HG03097 (cell line): ENCODE measurements at regions not wholly inside any gene's neighbourhood (a gene's known extent, or its start where the extent isn't known, plus 50 kb on each side); places are given as distances from the start of the nearest gene placed in this dataset.

Experiments used
- ATAC-seq: cut with Tn5 transposase; IDR thresholded peaks from one replicate; pipeline ENCODE4 v1.9.1; 2021; ENCODE audit not compliant: unreplicated experiment, low FRiP score

DNA sequence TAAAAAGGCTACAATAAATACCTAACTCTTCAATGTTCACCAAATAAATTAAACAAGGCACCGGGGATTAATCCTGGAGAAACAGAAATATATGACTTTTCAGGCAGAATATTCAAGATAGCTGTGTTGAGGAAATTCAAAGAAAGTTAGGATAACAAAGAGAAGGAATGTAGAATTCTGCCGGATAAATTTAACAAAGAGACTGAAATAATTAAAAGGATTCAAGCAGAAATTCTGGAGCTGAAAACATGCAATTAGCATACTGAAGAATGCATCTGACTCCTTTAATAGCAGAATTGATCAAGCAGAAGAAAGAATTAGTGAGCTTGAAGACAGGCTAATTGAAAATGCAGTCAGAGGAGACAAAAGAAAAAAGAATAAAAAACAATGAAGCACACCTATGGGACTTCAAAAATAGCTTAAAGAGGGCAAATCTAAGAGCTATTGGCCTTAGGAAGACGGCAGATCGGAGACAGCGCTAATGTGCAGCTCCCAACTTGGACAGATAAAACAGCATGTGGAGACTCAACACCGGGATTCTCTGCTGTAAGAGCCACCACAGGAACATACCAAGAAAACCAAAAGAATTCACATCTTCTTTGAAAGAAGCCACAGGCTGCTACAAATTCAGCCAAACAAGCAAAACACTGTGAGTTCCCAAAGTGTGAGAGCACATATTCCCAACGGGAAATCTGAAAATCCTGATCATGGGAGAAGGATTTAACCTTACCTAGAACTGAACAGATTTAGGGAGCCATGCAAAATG, 1290.9 kb downstream of the PCDH18 start:
- no peak for ATAC-seq

DNA sequence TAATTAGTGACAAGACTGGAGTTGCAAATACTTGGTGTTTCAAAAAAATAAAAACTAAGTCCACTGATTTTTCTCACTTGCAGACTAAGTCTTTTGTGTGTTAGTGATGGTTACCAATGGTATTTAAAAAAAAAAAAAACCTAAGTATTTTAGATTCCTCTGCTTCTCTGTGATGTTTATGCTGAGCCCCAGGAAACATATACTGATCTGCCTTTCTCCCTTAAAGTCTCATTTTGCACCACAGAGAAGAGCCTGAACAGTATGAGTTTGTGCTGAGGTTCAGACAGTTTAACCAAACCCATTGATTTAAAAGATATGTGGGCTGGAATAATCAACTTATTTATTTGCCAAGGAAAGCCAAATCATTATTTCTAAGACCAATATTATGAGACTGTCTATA, 1305.0 kb downstream of the PCDH18 start:
- no peak for ATAC-seq

DNA sequence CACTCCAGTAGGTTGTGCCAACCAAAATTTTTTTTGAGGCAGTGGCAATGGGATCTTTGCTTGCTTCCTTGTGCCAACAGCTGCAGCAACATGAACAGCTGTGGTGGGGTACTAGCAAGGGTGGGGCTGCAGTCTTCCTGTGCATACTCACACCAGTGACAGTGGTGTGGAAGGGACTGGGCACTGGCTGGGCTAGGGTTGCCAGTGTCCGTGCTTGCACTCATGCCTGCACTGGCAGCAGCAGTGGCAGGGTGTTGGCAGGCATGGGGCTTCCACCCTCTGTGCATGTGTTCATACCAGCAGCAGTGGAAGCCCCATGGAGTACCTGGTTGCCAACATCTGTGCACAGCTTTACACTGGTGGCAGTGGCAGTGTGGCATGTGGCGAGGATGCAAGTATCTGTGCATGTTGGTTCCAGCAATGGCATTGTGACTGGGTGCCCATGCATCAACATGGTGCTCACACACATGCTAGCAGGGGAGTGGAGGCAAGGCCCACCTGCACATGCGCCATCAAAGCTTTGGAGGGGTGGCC, 1312.6 kb downstream of the PCDH18 start:
- no peak for ATAC-seq

DNA sequence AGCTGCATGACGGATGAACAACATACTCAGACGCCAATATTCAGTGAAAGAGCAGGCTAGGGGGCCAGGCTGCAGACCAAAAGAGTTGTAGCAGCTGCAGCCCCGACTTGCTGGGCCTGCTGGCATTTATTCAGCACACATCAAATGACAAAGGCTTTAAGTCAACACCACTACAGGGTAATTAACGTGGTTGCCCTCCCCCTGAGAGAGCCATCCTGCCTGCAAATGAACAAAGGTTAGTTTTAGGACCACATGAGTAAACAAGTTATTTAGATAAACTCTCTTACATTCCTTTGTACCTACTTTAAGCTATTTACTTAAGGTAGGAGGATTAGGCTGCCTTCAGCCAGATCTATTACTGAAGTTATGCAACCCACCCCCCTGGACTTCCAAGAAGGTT, 1329.1 kb downstream of the PCDH18 start:
- ATAC-seq, result no peak

DNA sequence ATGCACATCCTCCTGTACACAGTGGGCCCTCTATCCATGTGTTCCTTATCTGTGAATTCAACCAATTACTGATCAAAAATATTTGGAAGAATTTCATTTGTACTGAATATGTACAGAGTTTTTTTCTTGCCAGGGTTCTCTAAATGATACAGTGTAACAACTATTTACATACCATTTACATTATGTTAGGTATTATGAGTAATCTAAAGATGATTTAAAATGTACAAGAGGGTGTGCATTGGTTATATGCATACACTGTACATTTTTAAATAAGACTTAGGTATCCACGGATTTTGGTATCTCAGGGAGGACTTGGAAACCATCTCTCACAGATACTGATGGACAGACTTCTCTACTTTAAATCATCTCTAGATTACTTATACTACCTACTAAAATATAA, 1333.9 kb downstream of the PCDH18 start:
- ATAC-seq, result no peak

DNA sequence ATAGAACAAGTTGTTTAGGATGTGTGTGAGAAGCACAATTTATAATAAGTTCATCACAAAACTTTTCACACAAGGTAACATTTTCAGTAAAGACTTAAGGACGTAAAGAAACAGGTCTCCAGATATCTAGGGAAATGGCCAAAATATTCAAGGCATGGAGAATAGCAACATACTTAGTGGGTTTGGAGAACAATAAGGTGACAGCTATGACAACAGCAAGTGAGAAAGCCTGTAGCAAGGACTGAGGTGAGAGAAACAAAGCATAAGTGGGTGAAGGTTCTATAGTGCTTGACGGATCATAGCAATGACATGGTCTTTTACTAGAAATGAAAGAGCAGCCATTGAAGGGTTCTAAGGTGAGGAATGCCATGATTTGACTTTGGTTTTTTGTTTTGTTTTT, 1337.3 kb downstream of the PCDH18 start:
- ATAC-seq, result no peak

DNA sequence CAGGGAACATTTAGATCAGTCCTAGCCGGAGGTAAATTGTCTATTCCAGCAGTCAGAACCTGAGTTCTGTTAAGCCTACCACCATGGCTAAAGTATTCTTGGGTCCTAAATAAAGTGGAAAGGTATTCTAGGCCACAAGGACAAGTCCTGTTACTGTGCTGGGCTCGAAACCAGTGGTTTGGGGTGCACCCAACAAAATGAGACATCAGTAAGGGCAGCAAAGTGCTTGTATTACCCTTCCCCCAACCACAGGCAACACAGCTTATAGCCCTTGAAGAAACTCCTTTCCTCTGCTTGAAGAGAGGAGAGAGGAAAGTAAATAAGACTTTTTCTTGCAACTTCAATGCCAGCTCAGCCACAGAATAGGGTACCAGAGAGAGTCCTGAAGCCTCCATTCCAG, 1345.6 kb downstream of the PCDH18 start:
- ATAC-seq, result no peak

DNA sequence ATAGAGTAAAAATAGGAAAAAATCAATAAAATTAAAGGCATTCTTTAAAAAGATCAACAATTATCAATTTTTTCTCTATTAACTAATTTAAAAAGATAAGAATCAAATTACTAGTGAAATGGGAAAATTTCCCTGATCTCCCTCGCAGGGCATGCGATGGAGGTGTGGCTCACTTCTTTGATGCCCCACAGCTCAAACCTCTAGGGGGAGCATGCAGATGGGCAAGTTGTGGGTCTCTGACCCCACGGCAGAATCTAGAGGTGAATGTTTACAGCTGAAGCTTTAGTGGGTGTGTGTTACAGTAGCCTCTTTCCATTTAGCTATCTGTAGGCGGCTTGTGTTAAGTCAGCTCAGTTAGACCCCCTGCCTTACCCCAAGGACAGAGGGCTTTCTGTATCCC, 1348.8 kb downstream of the PCDH18 start:
- no peak for ATAC-seq

DNA sequence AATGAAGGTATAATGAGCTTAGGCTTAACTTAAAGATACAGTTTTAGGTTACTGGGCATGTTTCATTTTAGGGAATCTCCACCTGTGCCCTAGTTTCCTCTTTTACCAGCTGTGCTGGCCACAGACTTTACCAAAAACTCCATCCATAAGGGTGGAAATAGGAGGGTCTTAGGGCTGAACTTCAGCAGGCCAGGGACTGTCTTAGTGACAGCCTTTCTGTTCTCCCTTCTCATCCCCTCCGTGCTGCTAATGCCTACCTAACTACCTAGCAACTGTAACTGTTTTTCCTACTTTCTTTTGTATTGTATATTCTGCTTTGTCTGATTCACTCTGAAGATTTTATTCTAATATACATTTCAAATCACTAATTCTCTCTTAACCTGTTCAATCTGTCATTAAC, 1375.3 kb downstream of the PCDH18 start:
- ATAC-seq, result no peak

DNA sequence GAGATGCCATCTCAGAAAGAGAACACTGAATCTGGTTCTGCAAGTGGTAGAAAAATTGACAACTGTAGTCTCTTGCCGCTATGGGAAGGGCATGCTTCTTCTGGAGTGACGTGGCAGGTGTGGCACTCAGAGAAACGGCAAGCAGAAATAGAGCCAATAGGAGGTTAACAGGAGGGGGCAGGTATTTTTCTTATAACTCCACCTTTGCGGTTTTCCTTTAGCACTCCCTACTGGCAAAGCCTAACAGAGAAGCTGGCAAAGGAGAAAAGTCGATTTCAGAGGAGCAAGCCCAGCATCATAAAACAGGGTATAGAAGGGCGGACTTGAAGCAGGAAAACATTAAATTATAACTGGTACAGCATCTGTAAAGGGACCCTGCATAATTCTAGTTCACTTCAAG, 1382.2 kb downstream of the PCDH18 start:
- ATAC-seq, result no peak

DNA sequence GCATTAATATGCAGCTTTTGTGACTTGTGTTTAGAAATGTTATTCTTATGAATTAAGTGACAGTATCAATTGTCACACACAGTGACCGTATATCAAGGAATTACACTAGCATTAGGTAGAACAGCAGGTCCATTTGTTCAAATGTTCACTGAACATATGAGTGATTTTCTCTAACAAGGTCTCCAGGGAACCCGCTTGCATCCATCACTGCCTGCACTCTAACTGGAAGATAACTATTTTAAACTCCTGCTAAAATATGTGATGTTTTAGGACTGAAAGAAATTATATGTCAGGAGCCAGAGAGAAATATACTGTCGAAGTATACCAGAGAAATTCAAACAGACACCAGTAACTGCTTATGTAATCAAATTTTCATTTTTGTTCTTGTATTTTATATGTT, 1395.7 kb downstream of the PCDH18 start:
- no peak for ATAC-seq

DNA sequence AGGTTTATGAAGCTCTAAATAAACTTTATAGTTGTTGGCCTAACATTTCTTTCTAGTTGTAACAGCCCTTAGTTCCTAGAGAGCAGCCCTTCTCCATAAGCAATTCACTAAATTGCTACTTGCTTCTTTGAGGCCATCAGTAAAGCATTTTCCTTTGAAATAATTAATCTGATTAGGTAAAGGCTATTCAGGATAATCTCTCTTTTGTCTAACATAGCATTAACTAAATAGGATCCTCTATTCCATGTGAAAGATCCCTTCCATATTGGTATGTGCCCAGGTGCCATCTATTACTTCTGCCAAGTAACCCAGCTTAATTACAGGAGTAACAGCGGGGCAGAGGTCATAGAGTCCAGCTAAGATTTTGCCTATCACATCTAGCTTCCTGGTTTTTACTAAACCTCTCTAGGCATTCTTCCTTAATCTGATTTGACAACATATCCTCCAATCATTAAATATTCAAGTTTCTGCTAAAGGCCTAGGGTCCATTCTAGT, 1408.0 kb downstream of the PCDH18 start:
- ATAC-seq, result no peak

DNA sequence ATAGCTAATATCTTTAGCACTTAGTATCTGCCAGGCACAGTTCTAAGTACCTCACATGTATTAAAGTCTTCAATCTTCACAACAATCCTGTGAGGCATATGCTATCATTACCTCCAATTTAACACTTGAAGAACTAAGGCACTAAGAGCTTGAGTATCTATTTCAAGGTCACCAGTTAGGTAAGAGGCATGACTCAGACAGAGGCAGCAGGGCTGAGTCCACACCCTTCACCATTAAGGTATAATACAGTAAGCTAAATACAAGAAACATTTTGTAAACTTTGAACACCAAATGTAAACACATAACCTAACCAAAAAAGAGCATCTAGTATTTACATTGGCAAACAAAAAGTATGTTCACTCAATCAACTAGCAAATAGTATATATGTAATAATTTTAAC, 1410.9 kb downstream of the PCDH18 start:
- ATAC-seq, result no peak

DNA sequence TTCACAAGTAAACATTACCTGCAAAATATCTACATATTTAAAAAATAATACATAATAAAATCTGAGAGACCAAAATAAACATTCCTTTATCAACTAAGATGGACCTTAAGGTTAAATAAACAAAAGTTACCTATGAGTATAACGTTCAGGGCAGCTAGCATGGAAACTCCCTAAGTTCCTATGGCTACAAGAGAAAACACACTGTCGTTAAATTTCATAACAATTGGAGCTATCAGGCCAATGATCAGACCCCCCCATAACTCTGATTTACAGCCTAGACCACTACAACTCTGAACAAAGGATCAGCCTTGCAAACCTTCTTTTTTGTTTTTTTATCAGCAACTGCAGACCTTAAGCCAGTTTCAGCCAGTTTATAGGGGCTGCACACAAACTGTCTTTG, 1418.4 kb downstream of the PCDH18 start:
- ATAC-seq, result no peak

DNA sequence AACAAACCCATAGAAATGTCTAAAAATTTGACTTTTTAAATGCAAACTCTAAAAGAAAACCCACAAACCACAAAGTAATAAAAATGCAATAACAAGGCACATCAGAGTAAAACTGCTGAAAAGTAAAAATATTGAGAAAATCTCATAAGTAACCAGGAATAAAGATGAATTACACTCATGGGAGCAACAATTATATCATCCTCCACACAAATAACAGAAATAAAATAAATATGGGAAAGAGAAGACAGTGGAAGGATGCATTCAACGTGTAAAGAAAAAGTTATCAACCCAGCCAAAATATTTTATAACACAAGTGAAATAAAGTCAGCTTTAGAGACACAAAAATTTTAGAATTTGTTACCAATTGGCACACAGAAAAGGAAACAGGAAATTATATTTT, 1420.2 kb downstream of the PCDH18 start:
- ATAC-seq, result no peak

DNA sequence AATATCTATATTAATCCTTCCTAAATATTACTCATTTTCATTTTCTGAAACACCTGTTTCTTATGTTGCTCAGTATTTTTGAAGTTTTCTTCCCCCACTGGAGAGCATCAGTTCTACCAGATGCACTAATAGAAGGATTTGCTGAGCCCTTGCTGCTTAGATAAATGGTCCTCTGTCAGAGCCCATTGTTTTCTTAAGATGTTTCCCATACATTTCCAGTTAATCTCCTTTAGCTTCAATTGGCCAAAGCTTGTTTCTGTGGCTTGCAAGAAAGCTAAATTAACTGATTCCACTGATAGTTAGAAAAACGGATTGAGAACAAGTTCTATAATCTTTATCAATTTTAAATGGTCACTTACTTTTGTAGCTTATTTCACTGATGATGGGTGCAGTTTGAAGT, 1425.5 kb downstream of the PCDH18 start:
- ATAC-seq, result no peak

DNA sequence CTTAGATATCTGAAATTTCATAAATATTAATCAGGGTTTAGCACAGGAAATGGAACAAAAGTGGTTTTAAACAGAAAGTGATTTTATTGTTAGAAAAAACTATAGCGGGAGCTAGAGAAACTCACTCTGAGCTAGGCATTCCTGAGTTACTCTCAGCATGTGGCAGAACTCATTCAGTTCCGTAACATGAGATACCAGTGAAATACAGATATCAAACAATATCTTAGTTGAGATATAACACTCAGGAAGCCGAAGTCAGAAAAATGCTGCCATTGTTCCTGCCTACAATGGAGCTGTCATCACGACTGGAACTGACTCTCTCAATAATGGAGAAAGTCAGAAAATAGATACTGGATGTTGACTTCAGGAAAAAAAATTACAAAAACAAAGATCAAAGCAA, 1428.7 kb downstream of the PCDH18 start:
- ATAC-seq, result no peak

DNA sequence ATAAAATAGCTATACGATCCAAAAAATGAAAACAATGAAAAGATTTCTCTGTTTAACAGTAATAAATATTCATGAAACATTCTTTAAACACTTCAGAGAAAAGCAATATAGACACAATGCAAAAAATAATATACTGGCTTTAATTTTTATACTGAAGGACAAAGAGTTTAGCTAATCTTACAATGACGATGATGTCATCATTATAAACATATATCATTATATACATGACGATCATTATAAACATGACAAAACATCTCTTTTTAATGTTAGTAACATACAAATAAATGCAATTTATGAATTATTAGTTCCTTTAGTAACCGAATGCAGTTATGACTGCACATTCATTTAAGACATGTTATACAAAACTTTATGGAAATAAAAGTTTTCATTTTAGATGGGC, 1434.6 kb downstream of the PCDH18 start:
- ATAC-seq, result no peak

DNA sequence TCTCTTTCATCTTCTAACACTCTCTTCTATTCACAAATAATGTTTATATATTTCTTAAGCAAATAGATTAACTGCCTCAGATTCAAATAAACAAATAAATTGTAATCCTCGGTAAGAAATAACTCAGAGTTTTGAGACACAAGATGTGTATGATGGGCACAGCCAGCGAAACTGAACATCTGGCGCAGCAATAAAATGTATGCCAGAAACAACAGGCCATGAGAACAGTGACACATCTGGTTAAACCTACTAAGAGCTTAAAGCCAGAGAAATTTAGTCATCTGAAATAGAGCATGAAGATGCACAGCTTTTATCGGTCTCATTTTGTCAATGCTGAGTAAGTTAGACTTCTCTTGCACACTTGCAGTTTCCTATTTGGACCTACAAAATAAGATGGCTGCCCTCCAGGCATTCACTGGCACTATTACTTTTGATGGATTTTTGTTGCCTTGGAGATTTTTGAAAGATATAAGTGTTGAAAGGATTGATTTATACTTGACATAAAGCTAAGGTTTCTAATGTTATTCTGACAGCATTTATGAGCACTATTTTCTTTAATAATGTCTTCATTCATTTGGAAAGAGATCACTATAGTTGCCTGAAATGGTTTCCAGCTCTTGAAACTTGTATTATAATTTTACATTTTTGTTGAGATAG, 1444.0 kb downstream of the PCDH18 start:
- no peak for ATAC-seq

DNA sequence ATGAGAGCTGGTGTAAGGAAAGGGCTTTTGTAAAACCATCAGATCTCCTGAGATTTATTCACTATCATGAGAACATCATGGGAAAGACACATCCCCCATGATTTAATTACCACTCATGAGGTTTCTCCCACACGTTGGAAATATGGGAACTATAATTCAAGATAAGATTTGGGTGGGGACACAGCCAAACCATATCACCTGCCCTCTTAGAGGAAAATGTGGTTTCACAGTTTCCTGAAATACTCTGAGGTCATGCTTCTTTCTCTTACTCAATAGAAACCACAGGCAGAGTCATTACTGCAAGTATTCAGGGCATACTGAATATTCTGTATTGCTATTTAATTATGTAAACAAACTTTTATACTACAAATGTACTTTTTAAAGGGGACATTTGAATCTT, 1453.3 kb downstream of the PCDH18 start:
- no peak for ATAC-seq

DNA sequence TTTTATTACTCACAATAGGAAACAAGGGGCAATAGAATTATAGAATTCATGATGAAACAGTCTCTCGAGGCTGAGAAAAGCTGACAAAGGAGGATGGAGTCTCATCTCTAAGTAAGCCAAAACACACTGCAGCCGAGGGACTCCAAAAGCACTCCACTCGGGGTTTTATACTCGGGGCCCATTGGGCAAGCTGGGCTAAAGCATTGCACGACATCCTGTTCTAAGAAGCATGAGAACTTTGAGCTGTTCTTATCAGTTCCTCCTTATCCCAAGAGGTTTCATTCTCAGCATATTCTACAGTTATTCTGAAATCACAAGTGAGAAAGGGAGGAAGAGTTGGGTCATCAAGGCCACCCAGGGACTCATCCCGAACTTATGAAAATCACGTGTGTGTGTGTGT, 1475.5 kb downstream of the PCDH18 start:
- no peak for ATAC-seq

DNA sequence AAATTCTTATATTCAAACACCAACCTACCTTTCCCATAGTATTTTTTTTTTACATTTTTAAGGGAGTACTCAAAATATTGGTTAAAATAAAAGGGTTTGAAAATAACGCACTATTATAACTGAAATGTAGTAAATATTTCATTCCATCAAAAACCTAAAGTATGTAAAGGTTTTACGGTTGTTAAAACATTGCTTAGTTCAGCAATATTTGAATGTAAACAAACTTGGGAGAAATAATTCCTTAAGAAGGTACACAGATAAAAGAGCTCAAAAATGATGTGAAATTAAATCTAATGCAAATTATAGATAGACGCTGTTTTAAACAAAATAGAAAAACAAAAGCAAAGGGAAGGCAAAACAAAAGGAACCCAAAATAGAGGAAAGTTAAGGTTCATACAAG, 1476.9 kb downstream of the PCDH18 start:
- ATAC-seq, result no peak
